IMR-90 (cell line): ENCODE measurements at regions not wholly inside any gene's neighbourhood (a gene's known extent, or its start where the extent isn't known, plus 50 kb on each side); places are given as distances from the start of the nearest gene placed in this dataset.

ENCODE experiments used
- RFX5 ChIP-seq: IDR thresholded peaks from 2 replicates; pipeline ENCODE4 v1.8.0; 2012; ENCODE audit warnings: low read depth, mild to moderate bottlenecking, low read length, moderate library complexity
- TF ChIP-seq, protein P1 (sequence below): conservative IDR thresholded peaks from 2 replicates; pipeline ENCODE4 v1.5.1; 2012; ENCODE audit warnings: mild to moderate bottlenecking, low read depth, low read length, improper control_type of control experiment

- TF ChIP-seq, protein P1, sequence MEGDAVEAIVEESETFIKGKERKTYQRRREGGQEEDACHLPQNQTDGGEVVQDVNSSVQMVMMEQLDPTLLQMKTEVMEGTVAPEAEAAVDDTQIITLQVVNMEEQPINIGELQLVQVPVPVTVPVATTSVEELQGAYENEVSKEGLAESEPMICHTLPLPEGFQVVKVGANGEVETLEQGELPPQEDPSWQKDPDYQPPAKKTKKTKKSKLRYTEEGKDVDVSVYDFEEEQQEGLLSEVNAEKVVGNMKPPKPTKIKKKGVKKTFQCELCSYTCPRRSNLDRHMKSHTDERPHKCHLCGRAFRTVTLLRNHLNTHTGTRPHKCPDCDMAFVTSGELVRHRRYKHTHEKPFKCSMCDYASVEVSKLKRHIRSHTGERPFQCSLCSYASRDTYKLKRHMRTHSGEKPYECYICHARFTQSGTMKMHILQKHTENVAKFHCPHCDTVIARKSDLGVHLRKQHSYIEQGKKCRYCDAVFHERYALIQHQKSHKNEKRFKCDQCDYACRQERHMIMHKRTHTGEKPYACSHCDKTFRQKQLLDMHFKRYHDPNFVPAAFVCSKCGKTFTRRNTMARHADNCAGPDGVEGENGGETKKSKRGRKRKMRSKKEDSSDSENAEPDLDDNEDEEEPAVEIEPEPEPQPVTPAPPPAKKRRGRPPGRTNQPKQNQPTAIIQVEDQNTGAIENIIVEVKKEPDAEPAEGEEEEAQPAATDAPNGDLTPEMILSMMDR = no peak
- no peak for TF ChIP-seq RFX5
Observed at GRCh38 chr5:27353540-27353939, 315.2 kb upstream of the CDH9 start.
